ENCODE measurements at regions not wholly inside any gene's neighbourhood (a gene's known extent, or its start where the extent isn't known, plus 50 kb on each side); places are given as distances from the start of the nearest gene placed in this dataset.

- ChIA-PET POLR2A (no interaction called here), CTCF (interaction anchor here (0.9 kb wide), 1 partner anchor 16 kb away, joined by 3 read pairs; no protein-coding TSS in a partner anchor)
- TF ChIP-seq MEIS1 (CRISPR knock-in tag; IDR thresholded peaks at IDR 0.05; ENCODE audit: borderline replicate concordance) (no peak), ZNF214 (tag by site-specific recombination; IDR thresholded peaks at IDR 0.05; ENCODE audit: borderline replicate concordance) (no peak), ZNF175 (tag by site-specific recombination; IDR thresholded peaks at IDR 0.05) (no peak), KLF8 (tag by site-specific recombination; IDR thresholded peaks at IDR 0.05) (no peak), ZNF112 (tag by site-specific recombination; IDR thresholded peaks at IDR 0.05) (no peak), ZNF155 (tag by site-specific recombination; IDR thresholded peaks at IDR 0.05) (no peak), ZNF621 (tag by site-specific recombination; IDR thresholded peaks at IDR 0.05) (no peak), AEBP2 (tag by site-specific recombination; IDR thresholded peaks at IDR 0.05; ENCODE audit: borderline replicate concordance) (no peak), MZF1 (tag by site-specific recombination; IDR thresholded peaks at IDR 0.05; ENCODE audit: borderline replicate concordance) (no peak), ZNF18 (tag by site-specific recombination; IDR thresholded peaks at IDR 0.05) (no peak), ELK4 (IDR thresholded peaks at IDR 0.05; ENCODE audit: borderline replicate concordance, low read depth, low read length) (no peak), ZNF140 (tag by site-specific recombination; IDR thresholded peaks at IDR 0.05) (no peak), ZNF692 (tag by site-specific recombination; IDR thresholded peaks at IDR 0.05) (no peak), ZNF660 (tag by site-specific recombination; IDR thresholded peaks at IDR 0.05) (no peak), ZNF791 (tag by site-specific recombination; IDR thresholded peaks at IDR 0.05) (no peak), ZNF335 (tag by site-specific recombination; conservative IDR thresholded peaks at IDR 0.05) (no peak), PRDM2 (tag by site-specific recombination; IDR thresholded peaks at IDR 0.05; ENCODE audit: borderline replicate concordance) (no peak), ZNF114 (tag by site-specific recombination; IDR thresholded peaks at IDR 0.05) (no peak), ZNF768 (tag by site-specific recombination; IDR thresholded peaks at IDR 0.05) (no peak)
- Histone ChIP-seq H3K36me3 (ENCODE audit: control insufficient read depth in 2 of 2, insufficient read depth in 1 of 2, low read length in 2 of 2) (no peaks in the 10 kb centered on the region), H3K27ac (ENCODE audit: extremely low read depth, low read depth, low read length) (no peak overlapping the region), H3K4me3 (ENCODE audit: low read depth, low read length) (no peak overlapping the region), H3K9me3 (ENCODE audit: control insufficient read depth, insufficient read depth, low read depth, low read length) (no peaks in the 10 kb centered on the region), H3K4me1 (ENCODE audit: control insufficient read depth, insufficient read depth, low read length) (peaks cover 7% of the 10 kb centered on the region)
Observed at GRCh38 chr2:45112750-45113149, 103.5 kb upstream of the SIX2 start.
